HEK293T (cell line): ENCODE measurements at regions not wholly inside any gene's neighbourhood (a gene's known extent, or its start where the extent isn't known, plus 50 kb on each side); places are given as distances from the start of the nearest gene placed in this dataset.

ENCODE experiments used
- BHLHE40 ChIP-seq: fragments of 450-650 bp; IDR thresholded peaks from 2 replicates; pipeline ENCODE4 v1.6.1; 2016; ENCODE audit warnings: mild to moderate bottlenecking, moderate library complexity, borderline replicate concordance
- ELF4 ChIP-seq: fragments of 450-650 bp; IDR thresholded peaks from 2 replicates; pipeline ENCODE4 v1.6.1; 2017; ENCODE audit warnings: antibody characterized with exemption
- FOXA1 ChIP-seq: fragments of 450-650 bp; IDR thresholded peaks from 2 replicates; pipeline ENCODE4 v1.6.1; 2016; ENCODE audit warnings: mild to moderate bottlenecking
- FOXM1 ChIP-seq: fragments of 450-650 bp; IDR thresholded peaks from 2 replicates; pipeline ENCODE4 v1.6.1; 2017; ENCODE audit warnings: mild to moderate bottlenecking, borderline replicate concordance
- HDGF ChIP-seq: fragments of 450-650 bp; IDR thresholded peaks from 2 replicates; pipeline ENCODE4 v1.6.1; 2017; ENCODE audit warnings: antibody characterized with exemption, borderline replicate concordance
- L3MBTL2 ChIP-seq: fragments of 450-650 bp; conservative IDR thresholded peaks from 2 replicates; pipeline ENCODE4 v1.6.1; 2016; ENCODE audit warnings: mild to moderate bottlenecking
- NFRKB ChIP-seq: fragments of 450-650 bp; IDR thresholded peaks from 2 replicates; pipeline ENCODE4 v1.6.1; 2016; ENCODE audit warnings: mild to moderate bottlenecking, moderate library complexity
- SP1 ChIP-seq: fragments of 450-650 bp; IDR thresholded peaks from 2 replicates; pipeline ENCODE4 v1.6.1; 2017
- SUZ12 ChIP-seq: fragments of 450-650 bp; IDR thresholded peaks from 2 replicates; pipeline ENCODE4 v1.6.1; 2016; ENCODE audit warnings: mild to moderate bottlenecking

DNA sequence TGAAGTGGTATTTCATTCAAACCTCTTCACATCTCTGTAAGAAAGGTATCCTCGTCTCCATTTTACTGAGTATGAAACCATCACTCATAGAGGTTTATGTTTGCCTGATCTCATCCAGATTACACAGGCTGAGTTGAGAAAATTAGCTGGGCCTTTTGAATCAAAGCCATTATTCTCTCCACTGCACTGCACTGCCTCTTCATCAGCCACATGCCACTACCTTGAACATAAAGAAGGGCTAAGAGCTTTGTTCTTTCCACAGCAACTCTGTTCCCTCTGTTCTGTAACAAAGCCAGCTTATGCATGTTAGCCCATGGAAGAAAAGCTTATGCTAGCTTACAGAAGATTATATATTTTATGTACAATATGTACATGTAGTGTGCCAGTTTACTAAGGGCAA, 362.6 kb upstream of the DLGAP1 start:
- no peak for TF ChIP-seq SP1
- TF ChIP-seq HDGF: no peak
- TF ChIP-seq FOXM1: no peak
- TF ChIP-seq L3MBTL2: no peak
- TF ChIP-seq SUZ12: no peak
- TF ChIP-seq FOXA1: no peak
- TF ChIP-seq BHLHE40: no peak
- no peak for TF ChIP-seq NFRKB
- TF ChIP-seq ELF4: no peak
